ENCODE measurements at regions not wholly inside any gene's neighbourhood (a gene's known extent, or its start where the extent isn't known, plus 50 kb on each side); places are given as distances from the start of the nearest gene placed in this dataset.

DNA sequence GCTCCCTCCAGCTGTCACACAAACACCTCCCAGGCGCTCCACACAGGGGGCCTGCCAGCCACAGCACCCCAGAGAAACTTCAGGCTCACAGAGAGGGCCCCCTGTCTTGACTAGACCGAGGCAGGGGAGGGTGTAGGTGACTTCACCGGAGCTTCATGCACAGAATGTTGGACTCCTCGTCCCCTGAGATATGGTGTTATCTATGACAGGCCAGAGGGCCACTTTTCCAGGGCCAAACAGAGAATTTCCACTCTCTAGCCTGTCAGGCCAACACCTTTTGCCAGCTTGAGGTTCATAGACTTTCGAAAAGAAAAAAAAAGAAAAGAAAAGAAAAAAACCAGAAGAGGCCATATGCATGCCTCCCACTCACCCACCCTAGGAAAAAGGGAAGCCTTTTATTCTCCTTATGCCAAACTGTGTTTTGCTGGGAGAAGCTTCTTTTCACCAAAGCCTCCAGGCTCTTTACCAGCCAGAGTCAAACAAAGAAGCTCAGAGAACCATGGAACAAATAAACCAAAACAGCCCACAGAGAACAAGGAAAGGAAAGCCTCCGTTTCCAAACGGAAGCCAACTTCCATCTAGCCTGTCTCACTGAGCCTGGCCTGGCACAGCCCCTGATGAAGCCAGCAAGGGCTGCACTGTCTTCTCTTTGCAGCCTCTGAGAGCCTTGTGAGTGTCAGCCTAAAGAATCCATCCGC lies 313.2 kb upstream of the JARID2 start:
- TF ChIP-seq, protein P1, sequence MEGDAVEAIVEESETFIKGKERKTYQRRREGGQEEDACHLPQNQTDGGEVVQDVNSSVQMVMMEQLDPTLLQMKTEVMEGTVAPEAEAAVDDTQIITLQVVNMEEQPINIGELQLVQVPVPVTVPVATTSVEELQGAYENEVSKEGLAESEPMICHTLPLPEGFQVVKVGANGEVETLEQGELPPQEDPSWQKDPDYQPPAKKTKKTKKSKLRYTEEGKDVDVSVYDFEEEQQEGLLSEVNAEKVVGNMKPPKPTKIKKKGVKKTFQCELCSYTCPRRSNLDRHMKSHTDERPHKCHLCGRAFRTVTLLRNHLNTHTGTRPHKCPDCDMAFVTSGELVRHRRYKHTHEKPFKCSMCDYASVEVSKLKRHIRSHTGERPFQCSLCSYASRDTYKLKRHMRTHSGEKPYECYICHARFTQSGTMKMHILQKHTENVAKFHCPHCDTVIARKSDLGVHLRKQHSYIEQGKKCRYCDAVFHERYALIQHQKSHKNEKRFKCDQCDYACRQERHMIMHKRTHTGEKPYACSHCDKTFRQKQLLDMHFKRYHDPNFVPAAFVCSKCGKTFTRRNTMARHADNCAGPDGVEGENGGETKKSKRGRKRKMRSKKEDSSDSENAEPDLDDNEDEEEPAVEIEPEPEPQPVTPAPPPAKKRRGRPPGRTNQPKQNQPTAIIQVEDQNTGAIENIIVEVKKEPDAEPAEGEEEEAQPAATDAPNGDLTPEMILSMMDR (conservative IDR thresholded peaks at IDR 0.05 in 1 of 2, IDR thresholded peaks at IDR 0.05 in 1 of 2; ENCODE audit: low read depth in 1 of 2, low read length in 2 of 2): no peak
- TF ChIP-seq EZH2 (IDR thresholded peaks at IDR 0.05; ENCODE audit: low read length, missing control alignments): no peak
